Hepatocyte (in vitro differentiated cells): ENCODE measurements at regions not wholly inside any gene's neighbourhood (a gene's known extent, or its start where the extent isn't known, plus 50 kb on each side); places are given as distances from the start of the nearest gene placed in this dataset.

ENCODE experiments used
- EZH2 ChIP-seq: fragments of 200-600 bp; sonication (generic); IDR thresholded peaks from 2 replicates; pipeline ENCODE4 v1.6.1; 2016; ENCODE audit warnings: antibody characterized with exemption, mild to moderate bottlenecking, borderline replicate concordance
- TF ChIP-seq, protein P1 (sequence below): fragments of 200-600 bp; sonication (generic); IDR thresholded peaks from 2 replicates; pipeline ENCODE4 v1.5.1; 2016; ENCODE audit warnings: antibody characterized with exemption, mild to moderate bottlenecking; ENCODE audit not compliant: poor library complexity

DNA sequence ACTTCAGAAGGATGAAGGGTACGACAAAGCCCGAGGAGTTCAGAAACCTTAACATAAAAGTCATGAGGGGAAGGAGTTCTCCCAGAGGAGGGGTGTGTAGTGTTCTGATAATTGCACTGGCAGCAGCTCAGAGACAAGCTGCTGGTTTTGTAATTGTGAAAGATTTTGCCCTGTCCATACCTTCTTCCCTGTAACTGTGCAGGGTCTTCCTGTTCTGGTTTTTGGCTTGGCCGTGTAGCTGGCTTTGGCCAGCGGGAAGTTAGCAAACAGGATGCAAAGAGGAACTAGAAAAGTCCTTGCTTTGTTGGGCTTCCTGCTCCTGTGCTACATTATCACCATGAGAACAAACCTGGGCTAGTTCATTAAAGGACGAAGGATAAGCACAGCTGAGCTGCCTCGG lies 160.8 kb downstream of the LPIN1 start:
- TF ChIP-seq, protein P1, sequence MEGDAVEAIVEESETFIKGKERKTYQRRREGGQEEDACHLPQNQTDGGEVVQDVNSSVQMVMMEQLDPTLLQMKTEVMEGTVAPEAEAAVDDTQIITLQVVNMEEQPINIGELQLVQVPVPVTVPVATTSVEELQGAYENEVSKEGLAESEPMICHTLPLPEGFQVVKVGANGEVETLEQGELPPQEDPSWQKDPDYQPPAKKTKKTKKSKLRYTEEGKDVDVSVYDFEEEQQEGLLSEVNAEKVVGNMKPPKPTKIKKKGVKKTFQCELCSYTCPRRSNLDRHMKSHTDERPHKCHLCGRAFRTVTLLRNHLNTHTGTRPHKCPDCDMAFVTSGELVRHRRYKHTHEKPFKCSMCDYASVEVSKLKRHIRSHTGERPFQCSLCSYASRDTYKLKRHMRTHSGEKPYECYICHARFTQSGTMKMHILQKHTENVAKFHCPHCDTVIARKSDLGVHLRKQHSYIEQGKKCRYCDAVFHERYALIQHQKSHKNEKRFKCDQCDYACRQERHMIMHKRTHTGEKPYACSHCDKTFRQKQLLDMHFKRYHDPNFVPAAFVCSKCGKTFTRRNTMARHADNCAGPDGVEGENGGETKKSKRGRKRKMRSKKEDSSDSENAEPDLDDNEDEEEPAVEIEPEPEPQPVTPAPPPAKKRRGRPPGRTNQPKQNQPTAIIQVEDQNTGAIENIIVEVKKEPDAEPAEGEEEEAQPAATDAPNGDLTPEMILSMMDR, result no peak
- no peak for TF ChIP-seq EZH2
